PC-3 (cell line): ENCODE measurements at regions not wholly inside any gene's neighbourhood (a gene's known extent, or its start where the extent isn't known, plus 50 kb on each side); places are given as distances from the start of the nearest gene placed in this dataset.

Experiments used
- ATAC-seq: fragments of 200-7000 bp; cut with Tn5 transposase; 2 replicates; pipeline ENCODE4 v1.9.1; 2020; ENCODE audit warnings: mild to moderate bottlenecking, moderate library complexity
- BruUV-seq: library from RNA; stranded (reverse); fragments of 400-500 nt; replicated peaks from 2 replicates; lab custom pipeline; 2021; lab: Mats Ljungman, UMichigan
- CTCF ChIA-PET: fragments of 300-600 bp; sonication (Branson Sonifier 250); formaldehyde crosslinking; loops from one replicate; lab custom pipeline; 2022; ENCODE audit warnings: antibody characterized with exemption; lab: Charles Lee
- POLR2A ChIA-PET: fragments of 300-600 bp; sonication (Branson Sonifier 250); formaldehyde crosslinking; loops from one replicate; lab custom pipeline; 2022; ENCODE audit warnings: antibody characterized with exemption; ENCODE audit not compliant: unreplicated experiment; lab: Charles Lee
- DNase-seq: peaks from one replicate; pipeline ENCODE4 v3.0.0-alpha.2; 2015
- H2AFZ ChIP-seq: fragments of 300-600 bp; sonication (generic); 2 replicates; pipeline ENCODE4 v1.6.0; 2016; ENCODE audit warnings: antibody characterized with exemption, low read length
- H3F3A ChIP-seq: fragments of 300-600 bp; sonication (generic); one replicate; pipeline ENCODE4 v1.6.0; 2017; ENCODE audit warnings: antibody characterized with exemption, low read length, control low read depth, mild to moderate bottlenecking; ENCODE audit not compliant: unreplicated experiment
- H3K27ac ChIP-seq: fragments of 300-600 bp; sonication (generic); 2 replicates; pipeline ENCODE4 v1.5.1; 2016; ENCODE audit warnings: mild to moderate bottlenecking, low read length
- H3K27me3 ChIP-seq: fragments of 300-600 bp; sonication (generic); 2 replicates; pipeline ENCODE4 v1.6.1; 2016; ENCODE audit warnings: low read length, mixed read lengths
- H3K36me3 ChIP-seq: fragments of 300-600 bp; sonication (generic); 2 replicates; pipeline ENCODE4 v1.6.1; 2016; ENCODE audit warnings: low read depth, mixed run types, low read length, mixed read lengths
- H3K4me1 ChIP-seq: fragments of 300-600 bp; sonication (generic); 2 replicates; pipeline ENCODE4 v1.5.1; 2016; ENCODE audit warnings: low read length; ENCODE audit not compliant: insufficient read depth
- H3K4me2 ChIP-seq: fragments of 300-600 bp; sonication (generic); 2 replicates; pipeline ENCODE4 v1.6.0; 2016; ENCODE audit warnings: low read length
- H3K4me3 ChIP-seq: fragments of 300-600 bp; sonication (generic); 2 replicates; pipeline ENCODE4 v1.5.1; 2016; ENCODE audit warnings: mild to moderate bottlenecking, low read length, mixed read lengths
- H3K79me2 ChIP-seq: fragments of 300-600 bp; sonication (generic); 2 replicates; pipeline ENCODE4 v1.6.1; 2017; ENCODE audit warnings: low read length, mixed read lengths
- H3K9ac ChIP-seq: fragments of 300-600 bp; sonication (generic); 2 replicates; pipeline ENCODE4 v1.6.0; 2016; ENCODE audit warnings: mild to moderate bottlenecking, low read length
- H3K9me2 ChIP-seq: fragments of 300-600 bp; sonication (generic); replicated peaks from 2 replicates; pipeline ENCODE4 v1.6.1; 2016; ENCODE audit warnings: mixed run types, low read length, mixed read lengths
- H3K9me3 ChIP-seq: fragments of 300-600 bp; sonication (generic); 2 replicates; pipeline ENCODE4 v1.6.1; 2016; ENCODE audit warnings: low read length, mixed read lengths
- H4K20me1 ChIP-seq: fragments of 300-600 bp; sonication (generic); 2 replicates; pipeline ENCODE4 v1.6.1; 2016; ENCODE audit warnings: low read length, mixed read lengths
- CTCF ChIP-seq: fragments of 300-600 bp; sonication (generic); conservative IDR thresholded peaks from 2 replicates; pipeline ENCODE4 v1.5.1; 2017; ENCODE audit warnings: antibody characterized with exemption, low read depth, mild to moderate bottlenecking, low read length
- EZH2 ChIP-seq: fragments of 300-600 bp; sonication (generic); IDR thresholded peaks from one replicate; pipeline ENCODE4 v1.6.1; 2017; ENCODE audit warnings: antibody characterized with exemption, mild to moderate bottlenecking, low read length; ENCODE audit not compliant: unreplicated experiment
- EZH2phosphoT487 ChIP-seq: fragments of 300-600 bp; sonication (generic); IDR thresholded peaks from 2 replicates; pipeline ENCODE4 v1.6.1; 2018; ENCODE audit warnings: mild to moderate bottlenecking, antibody characterized with exemption, low read length, borderline replicate concordance
- intact Hi-C: fragments of 100-400 bp; cut with micrococcal nuclease; formaldehyde crosslinking; loops from 2 replicates; pipeline ENCODE4 v1.9.0; 2023

- H3K4me3 ChIP-seq, result no peak overlapping the region
- H3K4me1 ChIP-seq, result no peaks in the 10 kb centered on the region
- no peaks in the 10 kb centered on the region for H3K9me3 ChIP-seq
- H4K20me1 ChIP-seq, result no peaks in the 10 kb centered on the region
- no peak overlapping the region for H2AFZ ChIP-seq
- H3K9ac ChIP-seq, result no peak overlapping the region
- ChIA-PET POLR2A (interaction anchor here (0.7 kb wide), 1 partner anchor 225 kb away, joined by 8 read pairs; no protein-coding TSS in a partner anchor), CTCF (no interaction called here)
- no peaks in the 10 kb centered on the region for H3K9me2 ChIP-seq
- no TSS peak for BruUV-seq
- no peaks in the 10 kb centered on the region for H3K27me3 ChIP-seq
- ATAC-seq, result no peak
- H3F3A ChIP-seq, result no peaks in the 10 kb centered on the region
- DNase-seq, result no peak
- no peaks in the 10 kb centered on the region for H3K79me2 ChIP-seq
- no peak overlapping the region for H3K4me2 ChIP-seq
- TF ChIP-seq CTCF (no peak), EZH2phosphoT487 (no peak), EZH2 (no peak)
- H3K36me3 ChIP-seq, result no peaks in the 10 kb centered on the region
- H3K27ac ChIP-seq, result no peak overlapping the region
- intact Hi-C loops, result no loop called here
These were observed 493.1 kb downstream of the ZNF608 start for GRCh38 chr5:124253203-124253810.

GRCh38 chr5:124252747-124253146 is 493.7 kb downstream of the ZNF608 start:
- Histone ChIP-seq H4K20me1 (no peaks in the 10 kb centered on the region), H3K9me2 (no peaks in the 10 kb centered on the region), H3K79me2 (no peaks in the 10 kb centered on the region), H3K4me1 (no peaks in the 10 kb centered on the region), H3F3A (no peaks in the 10 kb centered on the region), H3K4me3 (no peak overlapping the region), H3K27ac (no peak overlapping the region), H3K9ac (no peak overlapping the region), H3K9me3 (no peaks in the 10 kb centered on the region), H3K27me3 (no peaks in the 10 kb centered on the region), H3K36me3 (no peaks in the 10 kb centered on the region), H2AFZ (no peak overlapping the region), H3K4me2 (no peak overlapping the region)
- ChIA-PET CTCF (no interaction called here), POLR2A (interaction anchor here (0.7 kb wide), 1 partner anchor 226 kb away, joined by 8 read pairs; no protein-coding TSS in a partner anchor)
- DNase-seq, result no peak
- intact Hi-C loops, result no loop called here
- BruUV-seq, result no TSS peak
- TF ChIP-seq EZH2 (no peak), EZH2phosphoT487 (no peak), CTCF (no peak)
- ATAC-seq, result no peak

- H3K9me3 ChIP-seq, result no peaks in the 10 kb centered on the region
- ChIA-PET CTCF (no interaction called here), POLR2A (no interaction called here)
- no peaks in the 10 kb centered on the region for H3K36me3 ChIP-seq
- H3K27ac ChIP-seq, result no peak overlapping the region
- no peak for TF ChIP-seq EZH2
- no peaks in the 10 kb centered on the region for H3K9me2 ChIP-seq
- DNase-seq, result no peak
- no peak overlapping the region for H3K4me2 ChIP-seq
- no peaks in the 10 kb centered on the region for H3F3A ChIP-seq
- BruUV-seq, result no TSS peak
- no peak overlapping the region for H3K4me3 ChIP-seq
- ATAC-seq, result no peak
- H2AFZ ChIP-seq, result no peak overlapping the region
- no peak overlapping the region for H3K9ac ChIP-seq
- intact Hi-C loops, result no loop called here
- no peaks in the 10 kb centered on the region for H4K20me1 ChIP-seq
- no peaks in the 10 kb centered on the region for H3K27me3 ChIP-seq
- H3K4me1 ChIP-seq, result no peaks in the 10 kb centered on the region
- no peaks in the 10 kb centered on the region for H3K79me2 ChIP-seq
These were observed 494.2 kb downstream of the ZNF608 start for GRCh38 chr5:124252191-124252638.
